ENCODE measurements at regions not wholly inside any gene's neighbourhood (a gene's known extent, or its start where the extent isn't known, plus 50 kb on each side); places are given as distances from the start of the nearest gene placed in this dataset.
"Not testable (repeated sequence)": the region's sequence is repeated elsewhere in the genome, so short reads cannot be mapped to it uniquely, and the experiment has no call there.

GRCh38 chr11:100409267-100409666 lies 277.8 kb upstream of the ARHGAP42 start:
- H3K4me3 Mint-ChIP-seq; H3K4me1 Mint-ChIP-seq; H3K27ac Mint-ChIP-seq (ENCODE audit: low read depth); DNase-seq (ENCODE audit: low spot score in 2 of 2); H3K36me3 Mint-ChIP-seq (ENCODE audit: insufficient read depth); ATAC-seq (replicated peaks; ENCODE audit: extremely low read depth, poor library complexity, severe bottlenecking); H3K27me3 Mint-ChIP-seq: not testable (repeated sequence)
- H3K9me3 Mint-ChIP-seq: peaks cover 19% of the 10 kb centered on the region

DNA sequence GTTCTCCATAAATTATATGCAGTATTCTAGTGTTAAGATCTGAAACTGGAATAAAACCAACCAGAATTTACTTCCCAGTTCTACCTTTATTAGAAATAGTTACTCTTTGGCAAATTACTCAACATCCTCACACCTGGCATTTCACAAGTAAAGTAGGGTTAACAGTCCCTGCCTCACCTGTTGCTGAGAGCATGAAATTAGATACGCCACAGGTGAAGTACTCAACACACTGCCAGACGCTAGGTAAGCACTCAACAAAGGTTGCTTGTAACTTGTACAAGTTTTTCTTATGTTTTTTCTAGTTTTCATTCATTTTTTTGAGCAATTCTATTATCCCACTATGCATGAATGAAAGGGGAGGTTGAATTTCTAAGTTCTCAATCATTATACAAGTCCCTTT lies 267.6 kb upstream of the ARHGAP42 start:
- Mint-ChIP-seq H3K36me3 (ENCODE audit: insufficient read depth) (peaks cover 2% of the 10 kb centered on the region), H3K27me3 (no peaks in the 10 kb centered on the region), H3K4me1 (no peaks in the 10 kb centered on the region), H3K9me3 (peaks cover 34% of the 10 kb centered on the region), H3K4me3 (no peak overlapping the region), H3K27ac (ENCODE audit: low read depth) (no peak overlapping the region)
- no peak for ATAC-seq (replicated peaks; ENCODE audit: extremely low read depth, poor library complexity, severe bottlenecking)
- DNase-seq (ENCODE audit: low spot score in 2 of 2): no peak

GRCh38 chr11:100434821-100435641 lies 252.1 kb upstream of the ARHGAP42 start:
- Mint-ChIP-seq H3K9me3 (peaks cover 14% of the 10 kb centered on the region), H3K4me1 (no peaks in the 10 kb centered on the region), H3K36me3 (ENCODE audit: insufficient read depth) (no peaks in the 10 kb centered on the region), H3K27me3 (no peaks in the 10 kb centered on the region), H3K27ac (ENCODE audit: low read depth) (no peak overlapping the region), H3K4me3 (no peak overlapping the region)
- DNase-seq (ENCODE audit: low spot score in 2 of 2) (no peak), ATAC-seq (replicated peaks; ENCODE audit: extremely low read depth, poor library complexity, severe bottlenecking) (no peak)

GRCh38 chr11:100438376-100438775 lies 248.7 kb upstream of the ARHGAP42 start:
- H3K27me3 Mint-ChIP-seq: no peaks in the 10 kb centered on the region
- no peak overlapping the region for H3K4me3 Mint-ChIP-seq
- ATAC-seq (replicated peaks; ENCODE audit: extremely low read depth, poor library complexity, severe bottlenecking): no peak
- peaks cover 2% of the 10 kb centered on the region for H3K36me3 Mint-ChIP-seq (ENCODE audit: insufficient read depth)
- H3K4me1 Mint-ChIP-seq: no peaks in the 10 kb centered on the region
- no peak overlapping the region for H3K27ac Mint-ChIP-seq (ENCODE audit: low read depth)
- DNase-seq (ENCODE audit: low spot score in 2 of 2): no peak
- H3K9me3 Mint-ChIP-seq: peaks cover 14% of the 10 kb centered on the region

- H3K27ac Mint-ChIP-seq (ENCODE audit: low read depth): no peak overlapping the region
- peaks cover 6% of the 10 kb centered on the region for H3K9me3 Mint-ChIP-seq
- DNase-seq (ENCODE audit: low spot score in 2 of 2): no peak
- H3K4me3 Mint-ChIP-seq: no peak overlapping the region
- no peak for ATAC-seq (replicated peaks; ENCODE audit: extremely low read depth, poor library complexity, severe bottlenecking)
- H3K36me3 Mint-ChIP-seq (ENCODE audit: insufficient read depth): peaks cover 2% of the 10 kb centered on the region
- H3K4me1 Mint-ChIP-seq: no peaks in the 10 kb centered on the region
- no peaks in the 10 kb centered on the region for H3K27me3 Mint-ChIP-seq
These were observed 246.0 kb upstream of the ARHGAP42 start for GRCh38 chr11:100441086-100441485.

DNA sequence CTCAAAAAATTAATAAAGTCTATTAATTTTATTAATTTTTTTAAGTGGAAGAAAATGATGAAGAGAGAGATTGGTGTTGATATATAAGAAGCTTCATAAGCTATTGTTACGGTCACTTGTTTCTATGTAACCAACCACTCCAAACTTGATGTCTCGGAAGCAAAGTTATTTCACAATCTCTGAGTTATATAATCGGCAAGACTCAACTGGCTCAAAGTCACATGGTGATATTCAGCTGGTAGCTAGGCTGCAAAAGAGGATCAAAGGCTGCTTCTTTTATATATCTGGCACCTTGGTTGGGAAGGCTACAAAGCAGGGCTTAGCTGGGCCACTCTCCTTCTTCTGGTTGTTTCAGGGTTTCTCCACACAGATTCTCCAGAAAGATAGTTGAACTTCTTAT lies 245.1 kb upstream of the ARHGAP42 start:
- Mint-ChIP-seq H3K9me3 (peaks cover 10% of the 10 kb centered on the region), H3K27ac (ENCODE audit: low read depth) (no peak overlapping the region), H3K4me1 (no peaks in the 10 kb centered on the region), H3K36me3 (ENCODE audit: insufficient read depth) (peaks cover 2% of the 10 kb centered on the region), H3K27me3 (no peaks in the 10 kb centered on the region), H3K4me3 (no peak overlapping the region)
- DNase-seq (ENCODE audit: low spot score in 2 of 2) (no peak), ATAC-seq (replicated peaks; ENCODE audit: extremely low read depth, poor library complexity, severe bottlenecking) (no peak)

- DNase-seq (ENCODE audit: low spot score in 2 of 2) (no peak), ATAC-seq (replicated peaks; ENCODE audit: extremely low read depth, poor library complexity, severe bottlenecking) (no peak)
- Mint-ChIP-seq H3K27me3 (no peaks in the 10 kb centered on the region), H3K9me3 (peaks cover 20% of the 10 kb centered on the region), H3K4me1 (no peaks in the 10 kb centered on the region), H3K27ac (ENCODE audit: low read depth) (no peak overlapping the region), H3K36me3 (ENCODE audit: insufficient read depth) (peaks cover 2% of the 10 kb centered on the region), H3K4me3 (no peak overlapping the region)
These were observed 241.8 kb upstream of the ARHGAP42 start for GRCh38 chr11:100445231-100445735.

GRCh38 chr11:100451801-100452460 lies 235.2 kb upstream of the ARHGAP42 start:
- not testable (repeated sequence) for H3K4me3 Mint-ChIP-seq; ATAC-seq (replicated peaks; ENCODE audit: extremely low read depth, poor library complexity, severe bottlenecking); H3K4me1 Mint-ChIP-seq; DNase-seq (ENCODE audit: low spot score in 2 of 2); H3K27me3 Mint-ChIP-seq; H3K36me3 Mint-ChIP-seq (ENCODE audit: insufficient read depth); H3K27ac Mint-ChIP-seq (ENCODE audit: low read depth)
- peaks cover 16% of the 10 kb centered on the region for H3K9me3 Mint-ChIP-seq

DNA sequence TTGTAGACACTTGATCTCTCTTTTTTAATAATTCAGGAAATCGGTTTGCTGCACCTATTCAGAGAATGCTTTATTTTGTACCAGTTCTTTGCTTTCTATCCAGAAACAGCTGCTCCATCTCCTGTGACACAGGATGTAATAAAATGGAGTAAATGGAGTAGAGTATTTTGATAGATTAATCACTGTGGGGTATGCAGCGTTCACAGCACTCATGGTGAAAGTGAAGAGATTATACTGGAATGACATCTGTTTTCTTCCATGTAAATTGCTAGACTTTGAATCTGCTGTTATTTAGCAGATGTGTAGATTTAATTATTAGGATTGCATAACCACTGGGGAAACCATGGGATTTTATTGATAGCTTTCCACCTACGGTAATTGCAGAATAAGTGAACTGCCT lies 227.3 kb upstream of the ARHGAP42 start:
- no peak for ATAC-seq (replicated peaks; ENCODE audit: extremely low read depth, poor library complexity, severe bottlenecking)
- H3K4me3 Mint-ChIP-seq: no peak overlapping the region

GRCh38 chr11:100460426-100460825 lies 226.7 kb upstream of the ARHGAP42 start:
- H3K27ac Mint-ChIP-seq (ENCODE audit: low read depth): no peak overlapping the region
- H3K4me3 Mint-ChIP-seq: no peak overlapping the region
- no peak for DNase-seq (ENCODE audit: low spot score in 2 of 2)

More for the DNA sequence above, 227.3 kb upstream of the ARHGAP42 start:
- DNase-seq (ENCODE audit: low spot score in 2 of 2): no peak
- Mint-ChIP-seq H3K9me3 (peaks cover 23% of the 10 kb centered on the region), H3K27ac (ENCODE audit: low read depth) (no peak overlapping the region), H3K36me3 (ENCODE audit: insufficient read depth) (no peaks in the 10 kb centered on the region), H3K4me1 (no peaks in the 10 kb centered on the region), H3K27me3 (no peaks in the 10 kb centered on the region)

DNA sequence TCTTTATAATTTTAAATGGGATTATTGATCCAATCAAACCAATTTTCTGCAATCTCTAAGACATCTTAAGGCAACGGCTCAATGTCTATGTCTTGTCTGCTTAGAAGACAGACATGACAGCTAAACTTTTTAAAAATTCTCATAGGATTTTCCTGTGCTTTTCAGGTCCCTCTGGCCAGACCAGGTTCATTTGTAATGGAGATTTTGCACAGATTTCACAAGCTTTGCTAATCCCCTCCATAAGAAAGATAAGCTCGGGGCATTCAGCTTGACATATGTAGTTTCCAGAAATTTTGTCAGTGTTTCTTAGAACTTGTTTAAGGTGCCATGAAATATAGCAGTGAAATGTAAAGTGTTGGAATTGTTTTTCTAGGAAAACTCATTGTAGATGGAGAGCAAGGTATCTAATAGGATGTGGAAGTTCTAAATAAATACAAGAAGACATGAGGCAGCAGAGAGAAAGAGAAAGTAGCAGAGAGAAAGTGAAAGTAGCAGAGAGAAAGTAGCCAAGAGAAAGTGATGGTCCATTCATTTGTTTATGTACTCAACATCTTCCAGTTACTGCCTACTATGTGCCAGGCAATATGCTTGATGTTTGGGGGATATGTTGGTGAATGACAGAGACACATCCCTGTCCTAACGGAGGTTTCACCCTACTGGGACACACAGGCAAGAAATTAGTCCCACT lies 219.1 kb upstream of the ARHGAP42 start:
- peaks cover 31% of the 10 kb centered on the region for H3K9me3 Mint-ChIP-seq
- no peak for DNase-seq (ENCODE audit: low spot score in 2 of 2)
- no peaks in the 10 kb centered on the region for H3K4me1 Mint-ChIP-seq
- H3K4me3 Mint-ChIP-seq: no peak overlapping the region
- no peaks in the 10 kb centered on the region for H3K27me3 Mint-ChIP-seq
- ATAC-seq (replicated peaks; ENCODE audit: extremely low read depth, poor library complexity, severe bottlenecking): no peak
- no peak overlapping the region for H3K27ac Mint-ChIP-seq (ENCODE audit: low read depth)
- no peaks in the 10 kb centered on the region for H3K36me3 Mint-ChIP-seq (ENCODE audit: insufficient read depth)

More at GRCh38 chr11:100460426-100460825, 226.7 kb upstream of the ARHGAP42 start:
- Mint-ChIP-seq H3K27me3 (no peaks in the 10 kb centered on the region), H3K36me3 (ENCODE audit: insufficient read depth) (no peaks in the 10 kb centered on the region), H3K4me1 (no peaks in the 10 kb centered on the region), H3K9me3 (peaks cover 23% of the 10 kb centered on the region)
- ATAC-seq (replicated peaks; ENCODE audit: extremely low read depth, poor library complexity, severe bottlenecking): no peak

GRCh38 chr11:100469835-100470234 lies 217.3 kb upstream of the ARHGAP42 start:
- Mint-ChIP-seq H3K36me3 (ENCODE audit: insufficient read depth) (no peaks in the 10 kb centered on the region), H3K4me3 (no peak overlapping the region), H3K9me3 (peaks cover 31% of the 10 kb centered on the region), H3K4me1 (no peaks in the 10 kb centered on the region), H3K27ac (ENCODE audit: low read depth) (no peak overlapping the region), H3K27me3 (no peaks in the 10 kb centered on the region)
- ATAC-seq (replicated peaks; ENCODE audit: extremely low read depth, poor library complexity, severe bottlenecking): no peak
- DNase-seq (ENCODE audit: low spot score in 2 of 2): no peak

Measured in central memory CD8-positive, alpha-beta T cell (primary cell).